GM19035 (cell line): ENCODE measurements at regions not wholly inside any gene's neighbourhood (a gene's known extent, or its start where the extent isn't known, plus 50 kb on each side); places are given as distances from the start of the nearest gene placed in this dataset.
"Not testable (repeated sequence)": the region's sequence is repeated elsewhere in the genome, so short reads cannot be mapped to it uniquely, and the experiment has no call there.

Source experiments
- ATAC-seq: cut with Tn5 transposase; IDR thresholded peaks from one replicate; pipeline ENCODE4 v1.9.1; 2021; ENCODE audit not compliant: unreplicated experiment

GRCh38 chr4:3925841-3926240 lies 159.7 kb downstream of the ADRA2C start:
- not testable (repeated sequence) for ATAC-seq

- ATAC-seq, result not testable (repeated sequence)
These were observed 160.1 kb downstream of the ADRA2C start for GRCh38 chr4:3926271-3926670.

- ATAC-seq, result not testable (repeated sequence)
These were observed 161.0 kb downstream of the ADRA2C start for GRCh38 chr4:3926969-3927755.

GRCh38 chr4:3929431-3929830 lies 163.2 kb downstream of the ADRA2C start:
- not testable (repeated sequence) for ATAC-seq

DNA sequence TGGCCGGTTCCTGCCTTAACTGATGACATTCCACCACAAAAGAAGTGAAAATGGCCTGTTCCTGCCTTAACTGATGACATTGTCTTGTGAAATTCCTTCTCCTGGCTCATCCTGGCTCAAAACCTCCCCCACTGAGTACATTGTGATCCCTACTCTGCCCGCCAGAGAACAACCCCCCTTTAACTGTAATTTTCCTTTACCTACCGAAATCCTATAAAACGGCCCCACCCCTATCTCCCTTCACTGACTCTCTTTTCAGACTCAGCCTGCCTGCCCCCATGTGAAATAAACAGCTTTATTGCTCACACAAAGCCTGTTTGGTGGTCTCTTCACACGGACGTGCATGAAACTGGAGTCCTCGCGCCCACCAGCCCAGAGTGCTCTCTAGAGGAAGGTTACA lies 166.5 kb downstream of the ADRA2C start:
- not testable (repeated sequence) for ATAC-seq

- ATAC-seq, result not testable (repeated sequence)
These were observed 169.2 kb downstream of the ADRA2C start for GRCh38 chr4:3935406-3935805.

DNA sequence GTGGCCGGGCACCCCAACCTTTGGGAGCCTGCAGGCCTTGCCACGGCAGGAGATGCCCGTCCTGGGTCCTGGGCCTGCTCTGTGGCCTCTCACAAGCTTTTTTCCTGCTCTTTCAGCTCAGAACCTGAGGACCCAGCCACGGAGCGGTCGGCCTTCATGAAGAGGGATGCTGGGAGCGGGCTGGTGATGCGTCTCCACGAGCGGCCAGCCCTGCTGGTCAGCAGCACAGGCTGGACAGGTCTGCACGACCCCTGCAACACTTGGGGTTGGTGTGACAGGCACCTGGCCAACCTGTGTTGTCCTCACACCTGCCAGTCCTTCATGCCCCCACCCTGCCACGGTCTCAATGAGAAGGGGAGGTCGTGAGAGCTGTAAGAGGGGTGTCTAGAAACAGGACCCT lies 170.0 kb downstream of the ADRA2C start:
- ATAC-seq, result no peak

DNA sequence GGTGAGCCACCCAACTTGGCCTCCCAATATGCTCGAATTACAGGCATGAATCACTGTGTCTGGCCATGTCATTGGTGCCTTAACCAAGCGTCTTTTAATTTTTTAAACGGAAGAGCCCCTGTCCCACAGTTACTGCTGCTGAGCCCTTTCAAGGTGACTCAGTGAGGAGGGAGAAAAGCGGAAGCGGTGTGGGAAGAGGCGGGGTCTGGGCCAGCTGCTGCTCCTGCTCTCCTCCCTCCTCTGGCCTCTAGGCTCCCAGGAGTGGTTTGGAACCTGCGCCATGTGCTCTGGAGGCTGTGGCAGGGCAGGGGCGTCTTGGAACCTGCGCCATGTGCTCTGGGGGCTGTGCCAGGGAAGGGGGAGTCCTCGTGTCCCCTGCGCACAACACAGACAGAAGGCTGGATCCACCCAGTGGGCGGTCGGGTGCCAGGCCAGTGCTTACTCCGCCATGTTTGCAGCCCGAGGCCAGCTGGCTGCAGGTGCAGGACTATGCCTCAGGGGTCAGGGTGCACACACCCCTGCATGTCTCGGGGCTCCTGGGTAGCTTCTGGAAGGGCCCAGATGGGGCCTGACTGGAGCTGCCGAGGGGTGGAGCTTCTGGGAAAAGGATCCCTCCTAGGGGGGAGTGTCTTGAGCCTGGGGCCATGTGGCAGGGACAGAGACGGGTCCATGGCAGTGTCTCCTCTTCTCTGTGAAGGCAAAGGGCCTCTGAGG lies 171.8 kb downstream of the ADRA2C start:
- ATAC-seq, result not testable (repeated sequence)

GRCh38 chr4:3938676-3939075 lies 172.5 kb downstream of the ADRA2C start:
- ATAC-seq, result not testable (repeated sequence)

- not testable (repeated sequence) for ATAC-seq
These were observed 173.9 kb downstream of the ADRA2C start for GRCh38 chr4:3939954-3940591.

- not testable (repeated sequence) for ATAC-seq
These were observed 175.7 kb downstream of the ADRA2C start for GRCh38 chr4:3941735-3942522.

DNA sequence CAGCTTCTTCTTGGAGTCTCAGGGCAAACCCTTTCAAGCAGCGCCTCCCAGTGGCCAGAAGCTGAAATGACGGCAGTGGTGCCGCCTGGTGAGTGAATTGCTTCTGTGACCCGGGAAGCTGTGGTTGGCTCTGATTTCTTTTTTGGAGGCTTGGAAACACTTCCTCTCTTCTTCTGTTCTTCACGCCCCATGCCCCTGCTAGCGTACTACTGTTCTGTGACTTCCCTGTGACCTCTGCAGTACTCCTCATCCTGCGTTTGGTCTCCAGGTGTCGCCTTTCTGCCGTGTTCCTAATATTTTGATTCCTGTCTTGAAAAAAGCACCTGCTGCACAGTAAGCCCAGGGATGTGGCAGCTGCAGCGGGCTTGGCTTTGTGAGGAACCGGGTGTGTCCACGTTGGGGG lies 176.4 kb downstream of the ADRA2C start:
- not testable (repeated sequence) for ATAC-seq

- ATAC-seq, result not testable (repeated sequence)
These were observed 176.9 kb downstream of the ADRA2C start for GRCh38 chr4:3943051-3943450.

DNA sequence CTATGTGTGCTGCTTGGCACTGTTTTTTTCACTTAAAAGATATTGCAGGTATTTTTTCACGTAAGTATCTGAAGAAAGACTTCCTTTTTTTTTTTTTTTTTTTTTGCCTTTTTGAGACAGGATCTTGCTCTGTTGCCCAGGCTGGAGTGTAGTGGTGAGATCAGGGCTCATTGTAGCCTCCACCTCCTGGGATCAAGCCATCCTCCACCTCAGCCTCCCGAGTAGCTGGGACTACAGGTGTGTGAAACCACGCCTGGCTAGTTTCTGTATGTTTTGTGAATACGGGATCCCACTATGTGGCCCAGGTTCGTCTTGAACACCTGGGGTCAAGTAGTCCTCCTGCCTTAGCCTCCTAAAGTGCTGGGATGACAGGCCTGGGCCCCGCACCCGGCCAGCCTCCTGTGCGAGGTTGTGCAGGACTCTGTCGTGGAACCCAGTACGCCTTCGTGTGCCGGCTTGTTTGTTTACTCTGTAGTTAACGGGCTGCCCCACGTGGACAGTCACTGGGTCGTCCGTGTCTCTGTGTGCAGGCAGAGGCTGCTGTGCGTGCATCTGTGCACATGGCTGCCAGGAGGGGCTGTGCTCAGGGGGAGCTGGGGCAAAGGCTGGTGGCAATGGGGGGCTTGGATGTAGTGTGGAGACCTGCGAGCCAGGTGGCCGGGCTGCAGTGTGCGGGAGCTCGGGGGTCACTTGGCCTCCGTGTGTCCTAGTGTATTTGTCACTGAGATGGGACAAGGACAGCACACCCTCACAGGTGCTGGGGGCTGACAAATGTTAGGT lies 179.5 kb downstream of the ADRA2C start:
- no peak for ATAC-seq

- not testable (repeated sequence) for ATAC-seq
These were observed 180.4 kb downstream of the ADRA2C start for GRCh38 chr4:3946553-3946952.

DNA sequence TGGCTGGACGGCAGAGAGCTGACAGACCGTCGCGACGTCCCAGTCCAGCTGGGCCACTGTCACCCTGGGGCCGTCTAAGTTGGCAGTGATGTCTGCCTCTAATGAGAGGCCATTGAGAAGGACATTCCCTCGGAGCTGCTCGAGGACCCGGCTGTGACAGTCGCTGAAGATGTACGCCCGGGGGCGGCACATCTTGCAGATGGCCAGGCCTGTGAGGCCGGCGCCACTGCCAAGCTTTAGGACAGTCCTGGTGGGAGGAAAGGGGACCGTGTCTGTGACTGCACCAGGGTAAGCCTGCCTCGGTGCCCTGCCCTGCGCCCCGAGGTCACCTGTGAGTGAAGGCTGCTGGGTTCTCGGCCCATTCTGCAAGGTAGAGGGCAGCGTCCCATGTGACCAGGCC lies 181.6 kb downstream of the ADRA2C start:
- ATAC-seq, result not testable (repeated sequence)

GRCh38 chr4:3948210-3948609 lies 182.0 kb downstream of the ADRA2C start:
- ATAC-seq, result not testable (repeated sequence)

GRCh38 chr4:3949916-3950315 lies 183.7 kb downstream of the ADRA2C start:
- not testable (repeated sequence) for ATAC-seq

- not testable (repeated sequence) for ATAC-seq
These were observed 186.4 kb downstream of the ADRA2C start for GRCh38 chr4:3952443-3953139.

GRCh38 chr4:3953140-3953489 lies 186.9 kb downstream of the ADRA2C start:
- ATAC-seq, result not testable (repeated sequence)
